ENCODE measurements at regions not wholly inside any gene's neighbourhood (a gene's known extent, or its start where the extent isn't known, plus 50 kb on each side); places are given as distances from the start of the nearest gene placed in this dataset.

GRCh38 chr16:7055443-7055842, 277.2 kb upstream of the RBFOX1 start:
- TF ChIP-seq POLR2A (IDR thresholded peaks at IDR 0.05; ENCODE audit: insufficient read depth in 1 of 2, low read depth in 2 of 2, low read length in 2 of 2) (no peak), ATF7 (IDR thresholded peaks at IDR 0.05) (no peak), ATF7 (CRISPR knock-in tag; IDR thresholded peaks at IDR 0.05) (no peak), CTCF (CRISPR knock-in tag; IDR thresholded peaks at IDR 0.05) (no peak), TOE1 (CRISPR knock-in tag; IDR thresholded peaks at IDR 0.05) (no peak)
- TF ChIP-seq, protein P1, sequence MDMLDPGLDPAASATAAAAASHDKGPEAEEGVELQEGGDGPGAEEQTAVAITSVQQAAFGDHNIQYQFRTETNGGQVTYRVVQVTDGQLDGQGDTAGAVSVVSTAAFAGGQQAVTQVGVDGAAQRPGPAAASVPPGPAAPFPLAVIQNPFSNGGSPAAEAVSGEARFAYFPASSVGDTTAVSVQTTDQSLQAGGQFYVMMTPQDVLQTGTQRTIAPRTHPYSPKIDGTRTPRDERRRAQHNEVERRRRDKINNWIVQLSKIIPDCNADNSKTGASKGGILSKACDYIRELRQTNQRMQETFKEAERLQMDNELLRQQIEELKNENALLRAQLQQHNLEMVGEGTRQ (IDR thresholded peaks at IDR 0.05; ENCODE audit: low read depth, low read length): no peak
- TF ChIP-seq, protein P1 (CRISPR knock-in tag; IDR thresholded peaks at IDR 0.05; ENCODE audit: borderline replicate concordance): no peak

Data from HepG2 (cell line).